Stimulated activated CD8-positive, alpha-beta memory T cell treated with anti-CD3 and anti-CD28 coated beads, Interleukin-7, amount 100 ng/mL, for 4 hours (primary cell): ENCODE measurements at regions not wholly inside any gene's neighbourhood (a gene's known extent, or its start where the extent isn't known, plus 50 kb on each side); places are given as distances from the start of the nearest gene placed in this dataset.

Experiments used
- DNase-seq, 2 donors: peaks; one replicate each; pipeline ENCODE4 v3.0.0-alpha.2; 2020; ENCODE audit warnings: low read depth in 2 of 2

DNA sequence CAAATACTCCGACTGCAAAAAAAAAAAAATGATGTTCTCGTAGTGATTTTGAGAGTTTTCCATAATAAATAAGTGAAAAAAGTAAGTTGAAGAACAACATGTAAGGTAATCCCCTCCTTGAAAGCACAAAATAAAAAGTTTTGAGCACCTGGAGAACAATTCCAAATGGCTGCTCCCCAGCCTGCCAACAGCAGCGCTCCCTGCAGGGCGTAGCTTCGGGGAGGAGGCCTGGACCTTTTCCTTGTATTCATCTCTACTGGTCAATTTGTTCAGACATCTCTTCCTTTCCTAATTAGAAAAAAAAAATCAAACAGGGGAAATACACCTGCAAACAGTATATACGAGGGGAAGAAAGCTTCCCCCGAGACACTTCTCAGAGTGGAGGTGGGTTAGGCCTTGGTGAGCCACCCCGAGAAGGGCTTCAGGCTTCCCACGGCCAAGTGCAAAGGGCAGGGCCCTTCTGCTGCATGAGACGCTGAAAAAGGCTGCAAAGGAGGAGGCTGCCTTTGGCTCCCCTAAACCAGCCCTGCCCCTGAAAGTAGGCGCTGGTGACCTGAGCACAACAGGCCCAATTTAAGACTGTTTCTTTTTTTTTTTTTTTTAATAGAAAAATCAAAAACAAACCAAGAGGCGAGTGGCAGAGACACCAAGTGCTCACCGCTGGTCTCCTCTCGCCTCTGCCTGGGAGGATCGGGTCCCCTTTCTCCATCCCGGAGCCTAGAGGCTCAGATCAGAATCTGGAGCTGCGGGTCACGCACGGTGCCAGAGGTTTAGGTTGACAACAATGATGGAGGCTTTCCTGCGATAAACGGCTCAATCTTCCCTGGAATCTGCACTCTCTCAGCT lies 193.1 kb upstream of the FOXF1 start:
- no peak for DNase-seq

DNA sequence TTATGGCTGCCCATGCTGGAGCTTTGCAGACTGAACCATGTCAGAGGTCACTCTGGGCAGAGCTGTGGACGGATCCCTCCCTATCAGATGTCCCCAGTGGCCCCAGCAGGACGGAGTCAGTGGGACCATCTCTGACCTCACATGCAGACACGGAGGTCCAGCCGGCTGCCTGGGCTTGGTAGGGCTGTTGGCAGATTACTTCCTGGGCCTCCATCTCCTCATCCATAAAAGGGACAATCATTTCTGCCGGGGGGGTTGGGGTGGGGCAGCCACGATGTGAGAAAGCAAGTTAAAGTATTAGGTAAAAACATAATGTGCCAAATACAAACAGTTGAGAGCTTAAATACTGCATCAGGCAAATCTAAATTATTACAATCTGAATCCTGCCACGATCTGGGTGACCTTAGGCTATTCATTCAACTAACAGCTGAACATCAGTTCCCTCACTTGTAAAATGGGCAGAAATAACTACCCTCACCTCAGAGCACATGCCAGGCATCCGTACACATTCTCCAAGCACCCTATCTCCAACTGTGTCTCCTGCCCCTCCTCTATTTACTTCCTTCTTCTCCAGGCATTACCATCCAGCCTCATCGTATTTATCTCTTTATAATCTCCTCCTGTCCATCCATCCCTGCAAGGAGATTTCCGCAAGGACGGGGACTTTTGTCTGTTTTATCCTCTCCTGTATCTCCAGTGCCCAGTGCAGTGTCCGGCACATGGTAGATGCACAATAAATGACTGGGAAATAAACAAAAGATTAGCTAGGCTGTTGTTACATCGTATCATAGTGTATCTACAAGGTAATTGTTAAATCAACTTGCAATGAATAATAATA lies 192.3 kb upstream of the FOXF1 start:
- no peak for DNase-seq

DNA sequence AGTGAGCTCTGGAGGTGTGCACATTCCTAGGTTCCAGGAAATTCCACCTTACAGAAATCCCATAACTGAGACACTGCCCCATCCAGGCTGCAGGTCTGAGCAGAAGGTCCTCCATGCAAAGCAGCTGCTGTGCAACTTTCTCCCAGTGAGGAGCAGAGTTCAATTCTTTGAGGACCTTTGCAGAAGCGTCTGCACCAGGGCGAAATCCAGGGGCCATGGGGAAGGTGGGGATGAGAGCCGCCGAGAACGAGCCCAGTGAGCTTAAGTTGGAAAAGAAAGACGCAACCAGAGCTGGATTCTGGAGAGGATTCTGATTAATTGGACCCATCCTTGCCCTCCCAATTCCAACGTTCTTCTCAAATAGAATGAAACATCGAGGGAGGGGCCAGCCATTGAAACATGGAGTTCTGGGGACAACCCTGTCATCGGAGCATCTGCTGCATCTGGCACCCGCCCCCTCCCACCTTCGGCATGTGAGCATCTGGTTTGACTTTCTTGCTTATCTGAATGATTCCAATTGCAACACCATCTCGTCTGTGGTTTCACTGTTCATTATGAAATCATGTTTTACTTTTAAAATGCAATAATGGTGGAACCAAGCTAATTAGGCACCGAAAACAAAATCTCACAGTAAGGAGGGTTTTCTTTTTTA lies 190.6 kb upstream of the FOXF1 start:
- no peak for DNase-seq

DNA sequence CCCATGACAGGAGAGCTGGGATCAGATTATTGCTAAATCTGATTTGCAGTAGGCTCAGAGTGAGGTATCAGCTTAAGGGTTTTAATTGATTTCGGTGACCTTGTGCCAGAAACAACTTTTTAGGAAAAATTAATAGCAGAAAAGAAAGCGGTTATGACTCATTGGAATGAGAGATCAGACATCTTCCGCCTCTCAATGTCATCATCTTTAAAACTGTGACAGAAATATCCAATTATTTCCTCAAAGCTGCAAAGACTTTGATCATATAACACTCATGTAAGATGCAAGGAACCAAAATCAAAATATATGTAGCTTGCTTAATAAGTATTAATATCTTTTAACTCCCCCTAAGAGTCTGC lies 190.1 kb upstream of the FOXF1 start:
- no peak for DNase-seq

DNA sequence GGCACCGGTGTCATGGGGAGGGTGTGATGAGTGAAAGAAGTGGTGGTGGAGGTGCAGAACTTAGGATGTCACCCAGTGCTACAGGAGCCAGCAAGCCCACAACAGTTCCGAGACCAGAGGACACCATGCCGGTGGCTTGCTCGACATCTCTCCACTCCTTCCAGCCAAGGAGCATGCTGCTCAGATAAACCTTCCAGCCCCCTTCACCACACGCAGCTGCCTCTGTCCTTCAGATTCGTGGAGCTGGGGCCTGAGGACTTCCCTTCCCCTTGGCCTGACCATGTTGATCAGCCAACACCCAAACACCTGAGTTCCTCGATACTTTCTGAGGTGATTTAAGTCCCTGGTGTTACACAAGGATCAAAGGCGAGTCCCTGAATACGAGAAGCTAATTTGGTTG lies 188.8 kb upstream of the FOXF1 start:
- no peak for DNase-seq

DNA sequence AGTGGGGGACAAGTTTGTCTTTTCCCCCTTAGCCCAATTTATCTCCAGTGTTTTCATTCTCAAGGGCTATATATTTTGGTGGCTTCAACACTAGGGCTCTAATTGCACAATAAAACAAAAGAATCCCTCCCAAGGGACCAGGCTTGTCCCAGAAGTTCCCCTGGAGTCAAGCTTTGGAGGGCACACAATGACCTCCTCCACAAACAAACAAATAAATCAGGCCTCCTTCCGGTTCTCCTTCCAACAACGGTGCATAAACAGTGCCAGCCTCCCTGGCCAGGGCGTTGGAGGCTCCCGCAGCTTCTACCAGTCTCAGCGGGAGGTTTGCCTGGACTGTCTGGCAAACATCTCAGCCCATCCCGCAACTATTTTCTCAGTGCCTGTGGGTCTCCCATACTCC lies 188.0 kb upstream of the FOXF1 start:
- DNase-seq: no peak

DNA sequence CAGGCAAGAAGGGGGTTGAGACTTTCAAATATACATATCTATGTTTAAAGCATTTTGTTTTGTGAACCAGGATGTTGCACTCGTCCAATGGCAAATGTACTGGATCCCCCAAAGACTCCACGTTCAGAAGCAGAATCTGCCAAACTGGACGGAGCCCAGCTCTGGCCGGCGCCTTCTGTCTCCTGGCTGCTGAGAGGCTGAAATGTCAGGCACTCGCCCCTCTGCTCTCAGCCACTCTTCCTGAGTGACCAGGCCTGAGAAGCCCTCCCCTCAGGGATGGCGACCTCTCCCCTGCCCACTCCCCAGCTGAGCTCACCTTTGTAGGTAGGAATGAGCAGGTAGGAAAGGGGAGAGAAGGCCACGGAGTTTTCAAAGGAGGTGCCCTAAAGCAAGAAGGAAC lies 187.5 kb upstream of the FOXF1 start:
- no peak for DNase-seq

DNA sequence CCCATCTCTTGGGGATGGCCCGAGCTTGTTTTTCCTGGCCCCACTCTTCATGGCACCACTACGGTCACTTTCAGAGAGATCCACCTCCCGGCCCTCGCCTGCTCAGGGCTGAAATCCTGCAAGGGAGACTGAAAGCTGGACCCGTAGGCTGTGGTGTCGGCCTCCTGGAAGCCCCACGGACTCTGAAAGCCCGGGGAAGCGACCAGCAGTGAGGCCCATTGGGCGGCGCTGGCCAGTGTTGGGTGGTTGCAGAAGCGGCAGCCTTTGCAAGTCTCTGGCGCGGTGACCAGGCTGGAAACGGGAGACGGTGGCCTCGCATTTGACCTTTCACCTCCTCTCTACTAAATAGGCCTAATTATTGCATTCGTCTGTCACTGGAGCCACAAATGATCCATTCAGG lies 186.0 kb upstream of the FOXF1 start:
- no peak for DNase-seq

DNA sequence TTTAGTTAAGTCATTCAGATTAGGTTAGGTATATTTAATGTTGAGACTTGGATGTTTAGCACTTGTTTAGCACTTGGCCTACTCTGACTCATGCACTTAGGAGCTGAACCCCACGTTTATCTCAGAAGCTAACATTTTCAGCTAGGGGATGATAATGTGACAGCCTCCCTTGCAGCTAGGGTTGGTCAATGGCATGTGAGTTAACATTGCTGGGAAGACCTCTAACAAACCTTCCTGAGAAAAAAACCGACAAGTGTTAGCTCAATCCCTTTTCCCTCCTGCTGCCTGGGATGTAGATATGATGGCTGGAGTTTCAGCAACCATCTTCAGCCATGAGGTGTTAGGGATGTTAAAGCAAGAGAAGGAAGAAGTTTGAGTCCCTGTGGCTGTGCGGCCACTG lies 185.0 kb upstream of the FOXF1 start:
- DNase-seq: no peak

DNA sequence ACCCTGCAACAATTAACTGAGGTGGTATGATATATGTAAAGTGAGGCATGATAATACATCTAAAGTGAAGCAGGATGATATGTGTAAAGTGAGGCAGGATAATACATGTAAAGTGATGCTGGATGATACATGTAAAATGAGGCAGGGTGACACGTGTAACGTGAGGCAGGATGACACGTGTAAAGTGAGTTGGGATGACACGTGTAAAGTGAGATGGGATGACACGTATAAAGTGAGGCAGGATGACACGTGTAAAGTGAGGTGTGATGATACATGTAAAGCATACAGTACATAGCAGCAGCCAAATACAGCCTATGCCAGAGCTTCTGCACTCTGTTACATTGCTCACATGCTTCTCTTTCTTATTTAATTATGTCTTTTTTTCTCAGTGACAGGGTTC lies 184.4 kb upstream of the FOXF1 start:
- DNase-seq: no peak

DNA sequence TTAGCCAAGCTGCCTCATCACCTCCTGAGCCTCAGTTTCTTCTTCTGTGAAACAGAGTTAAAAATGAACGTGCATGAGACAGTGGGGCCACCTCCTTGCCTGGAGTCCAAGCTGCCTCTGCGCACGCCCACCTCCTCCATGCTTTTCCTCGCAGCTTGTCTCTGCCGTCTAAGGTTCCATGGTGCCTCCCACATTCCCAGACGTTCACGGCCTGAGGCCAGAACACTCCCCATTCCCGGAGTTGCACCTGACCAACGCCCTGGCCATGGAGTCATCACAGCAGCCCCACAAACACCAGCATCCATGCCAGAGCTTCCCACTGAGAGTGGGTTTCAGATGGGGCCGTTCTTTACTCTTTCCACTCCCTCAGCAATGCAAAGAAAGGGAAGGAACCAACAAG lies 183.0 kb upstream of the FOXF1 start:
- DNase-seq: no peak

DNA sequence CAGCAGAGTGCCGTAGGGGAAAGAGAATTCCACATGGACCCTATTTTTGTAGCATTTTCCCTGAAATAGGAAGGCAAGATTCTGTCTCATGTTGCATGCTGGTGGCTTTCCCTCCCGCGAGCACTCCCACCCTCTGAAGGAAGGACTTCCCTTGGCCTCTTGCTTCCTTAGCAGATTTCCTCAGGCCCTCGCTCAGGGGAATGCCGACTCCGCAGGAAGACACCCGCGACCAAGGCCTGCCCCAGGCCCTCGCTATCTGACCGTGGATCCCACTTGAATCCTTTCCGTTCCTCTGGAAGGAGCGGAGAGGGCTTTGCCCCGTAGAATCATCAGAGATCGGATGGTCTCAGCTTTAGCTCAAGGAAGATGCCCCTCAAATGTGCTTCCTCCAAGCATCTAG lies 179.4 kb upstream of the FOXF1 start:
- no peak for DNase-seq

DNA sequence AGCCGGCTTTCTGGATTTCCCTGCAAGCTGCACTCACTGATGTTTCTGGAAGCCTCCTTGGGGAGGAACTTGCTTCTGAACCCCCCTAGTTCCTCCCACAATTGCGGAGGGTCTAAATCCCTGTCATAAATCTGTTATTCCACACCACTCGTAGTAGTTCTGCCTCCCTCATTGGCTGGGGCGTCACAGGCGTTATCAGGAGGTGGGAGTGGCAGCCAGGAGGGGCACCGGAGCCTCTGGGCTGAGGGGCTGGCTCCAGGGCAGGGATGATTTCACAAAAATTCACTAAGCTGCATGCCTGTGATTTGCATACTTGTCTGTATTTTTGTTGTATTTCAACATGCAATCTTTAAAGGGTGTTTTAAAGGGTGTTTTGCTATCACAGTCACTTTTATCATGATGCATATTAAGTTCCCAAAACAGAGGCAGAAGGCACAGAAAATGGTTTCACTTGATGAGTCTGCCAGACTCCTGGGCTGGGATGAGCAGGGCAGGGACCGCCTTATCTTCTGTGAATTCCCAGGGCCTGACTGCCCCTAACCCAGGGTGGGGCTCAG lies 176.2 kb upstream of the FOXF1 start:
- DNase-seq: no peak

DNA sequence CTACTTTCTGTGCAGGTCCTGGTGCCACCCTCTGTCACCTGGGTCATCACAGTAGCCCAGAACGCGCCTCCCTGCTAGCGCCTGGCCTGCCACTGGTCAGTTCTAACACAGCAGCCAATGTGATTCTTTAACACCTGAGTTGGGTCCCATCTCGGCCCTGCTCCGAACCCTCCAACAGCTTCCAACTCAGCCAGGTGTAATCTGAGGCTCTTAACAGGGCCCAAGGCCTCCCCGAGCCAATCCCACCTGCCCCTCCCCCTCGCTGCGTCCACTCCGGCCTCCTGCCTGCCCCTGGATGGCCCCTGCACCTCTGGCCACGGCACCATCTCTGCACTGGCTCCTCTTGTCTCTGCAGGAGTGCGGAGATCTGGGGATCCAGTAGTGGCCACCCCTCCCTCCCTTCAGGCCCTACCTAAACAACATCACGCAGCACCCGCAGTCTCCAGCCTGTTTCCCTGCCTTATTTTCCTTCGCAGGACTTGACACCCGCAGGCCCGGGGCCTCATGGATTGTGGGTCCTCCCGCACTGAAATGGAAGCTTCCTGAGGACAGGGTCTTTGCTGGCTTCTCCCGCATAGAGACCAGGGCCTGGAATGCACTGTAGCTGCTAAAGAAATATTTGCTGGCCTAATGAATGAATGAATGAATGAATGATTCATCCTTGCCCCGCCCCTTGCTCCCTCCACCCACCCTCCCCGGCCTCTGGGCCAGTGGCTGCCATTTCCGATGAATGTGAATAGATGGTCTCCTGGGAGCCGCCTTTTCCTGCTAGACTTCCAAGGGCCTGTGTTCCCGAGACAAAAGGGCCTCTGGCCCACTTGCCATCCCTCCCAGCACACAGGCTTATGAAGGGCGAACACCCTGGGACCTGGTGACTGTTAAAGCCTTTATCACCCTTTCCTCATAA lies 174.8 kb upstream of the FOXF1 start:
- DNase-seq: no peak

DNA sequence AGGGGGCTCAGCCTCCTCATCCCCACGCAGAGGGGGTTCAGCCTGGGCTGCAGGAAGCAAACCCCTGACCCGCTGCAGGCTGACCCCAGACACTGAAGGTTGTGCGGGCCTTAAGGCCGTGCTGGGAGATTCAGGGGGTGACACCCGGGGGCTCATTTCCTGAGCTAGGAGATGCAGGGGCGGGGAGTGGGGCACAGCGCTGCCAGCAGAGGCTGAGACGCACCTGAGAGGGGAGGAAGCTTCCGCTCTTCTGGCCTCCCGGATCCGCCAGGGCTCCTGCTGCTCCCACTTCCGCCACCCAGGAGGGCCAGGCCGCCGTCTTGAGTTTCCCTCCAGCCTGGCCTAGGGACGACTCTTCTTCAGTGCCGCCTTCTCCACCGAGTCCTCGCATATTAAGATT lies 173.2 kb upstream of the FOXF1 start:
- DNase-seq: no peak

DNA sequence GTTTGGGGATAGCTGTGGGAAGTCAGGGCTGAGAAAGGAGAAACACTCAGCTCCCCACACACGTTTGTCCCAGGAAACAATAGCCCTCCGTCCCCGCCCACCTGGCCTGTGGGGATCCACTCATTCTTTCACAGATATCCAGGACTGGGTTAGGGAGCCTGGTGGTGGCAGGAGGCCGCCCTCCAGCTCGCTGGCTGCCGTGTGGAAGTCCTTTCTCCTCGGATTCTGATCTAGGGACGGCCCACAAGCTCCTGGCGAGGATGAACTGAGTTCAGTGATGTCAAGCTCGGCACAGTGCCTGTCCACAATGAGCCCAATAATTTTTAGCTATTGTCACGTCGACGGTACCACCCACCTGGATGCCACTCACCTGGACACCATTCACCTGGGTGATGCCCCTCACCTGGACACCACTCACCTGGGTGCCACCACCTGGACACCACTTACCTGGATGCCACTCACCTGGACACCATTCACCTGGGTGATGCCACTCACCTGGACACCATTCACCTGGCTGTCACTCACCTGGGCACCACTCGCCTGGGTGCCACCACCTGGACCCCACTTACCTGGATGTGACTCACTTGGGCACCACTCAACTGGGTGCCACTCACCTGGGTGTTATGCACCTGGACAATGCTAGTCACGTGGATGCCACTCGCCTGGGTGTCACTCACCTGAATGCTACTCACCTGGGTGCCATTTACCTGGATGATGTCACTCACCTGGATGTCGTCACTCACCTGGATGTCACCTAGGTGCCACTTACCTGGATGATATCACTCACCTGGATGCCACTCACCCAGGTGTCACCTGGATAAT lies 172.5 kb upstream of the FOXF1 start:
- no peak for DNase-seq

DNA sequence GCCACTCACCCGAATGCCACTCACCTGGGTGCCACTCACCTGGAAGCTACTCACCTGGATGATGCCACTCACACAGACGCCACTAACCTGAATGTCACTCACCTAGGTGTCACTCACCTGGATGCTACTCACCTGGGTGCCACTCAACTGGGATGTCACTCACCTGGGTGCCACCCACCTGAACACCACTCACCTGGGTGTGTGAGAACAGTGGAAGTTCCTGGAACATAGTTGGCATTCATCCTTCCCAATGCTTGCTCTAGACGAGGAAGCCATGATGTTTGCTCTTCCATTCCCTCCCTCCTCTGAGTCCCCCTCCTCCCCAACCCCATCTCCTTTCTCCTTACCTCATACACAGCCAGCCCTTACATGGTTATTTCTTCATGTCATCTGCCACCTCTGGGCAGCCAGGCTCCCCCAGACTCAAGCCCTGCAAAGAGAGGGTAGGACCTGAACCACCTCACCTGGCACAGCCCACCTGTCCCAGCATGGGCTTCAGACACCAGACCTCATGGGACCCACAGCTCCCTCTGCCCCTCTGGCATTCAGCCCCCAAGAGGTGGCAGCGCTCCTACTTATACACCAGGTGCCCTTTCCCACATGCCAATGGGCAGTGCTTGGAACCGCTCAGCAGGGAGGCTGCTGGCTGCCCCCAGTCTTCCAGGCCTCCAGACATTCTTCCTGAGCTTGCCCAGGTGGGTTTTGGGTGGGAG lies 171.8 kb upstream of the FOXF1 start:
- DNase-seq: no peak

DNA sequence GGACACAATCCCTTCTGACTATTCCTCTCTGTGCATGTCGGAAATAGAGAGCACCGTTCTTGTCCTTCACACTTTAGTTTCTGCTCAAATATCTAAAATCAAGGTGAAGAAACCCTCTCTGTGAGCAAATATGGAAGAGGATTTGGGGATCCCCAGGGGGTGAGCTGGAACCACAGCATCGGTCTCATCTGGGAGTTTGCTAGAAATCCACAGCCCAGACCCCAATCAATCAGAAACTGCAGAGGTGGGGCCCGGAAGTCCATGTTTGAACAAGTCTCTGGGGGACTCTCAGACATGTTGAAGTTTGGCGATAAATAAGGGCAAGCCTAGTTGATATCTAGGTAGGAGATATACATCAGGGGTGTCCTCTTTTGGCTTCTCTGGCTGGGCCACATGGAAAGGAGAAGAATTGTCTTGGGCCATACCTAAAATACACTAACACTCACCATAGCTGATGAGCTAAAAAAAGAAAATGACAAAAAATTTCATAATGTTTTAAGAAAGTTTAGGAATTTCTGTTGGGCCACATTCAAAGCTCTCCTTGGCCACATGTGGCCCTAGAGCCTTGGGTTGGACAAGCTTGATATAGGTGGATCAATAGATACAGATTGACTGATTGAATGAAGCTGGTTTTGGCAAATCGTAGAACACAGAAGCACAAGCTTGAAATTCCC lies 168.0 kb upstream of the FOXF1 start:
- no peak for DNase-seq
